ENCODE measurements at regions not wholly inside any gene's neighbourhood (a gene's known extent, or its start where the extent isn't known, plus 50 kb on each side); places are given as distances from the start of the nearest gene placed in this dataset.

DNA sequence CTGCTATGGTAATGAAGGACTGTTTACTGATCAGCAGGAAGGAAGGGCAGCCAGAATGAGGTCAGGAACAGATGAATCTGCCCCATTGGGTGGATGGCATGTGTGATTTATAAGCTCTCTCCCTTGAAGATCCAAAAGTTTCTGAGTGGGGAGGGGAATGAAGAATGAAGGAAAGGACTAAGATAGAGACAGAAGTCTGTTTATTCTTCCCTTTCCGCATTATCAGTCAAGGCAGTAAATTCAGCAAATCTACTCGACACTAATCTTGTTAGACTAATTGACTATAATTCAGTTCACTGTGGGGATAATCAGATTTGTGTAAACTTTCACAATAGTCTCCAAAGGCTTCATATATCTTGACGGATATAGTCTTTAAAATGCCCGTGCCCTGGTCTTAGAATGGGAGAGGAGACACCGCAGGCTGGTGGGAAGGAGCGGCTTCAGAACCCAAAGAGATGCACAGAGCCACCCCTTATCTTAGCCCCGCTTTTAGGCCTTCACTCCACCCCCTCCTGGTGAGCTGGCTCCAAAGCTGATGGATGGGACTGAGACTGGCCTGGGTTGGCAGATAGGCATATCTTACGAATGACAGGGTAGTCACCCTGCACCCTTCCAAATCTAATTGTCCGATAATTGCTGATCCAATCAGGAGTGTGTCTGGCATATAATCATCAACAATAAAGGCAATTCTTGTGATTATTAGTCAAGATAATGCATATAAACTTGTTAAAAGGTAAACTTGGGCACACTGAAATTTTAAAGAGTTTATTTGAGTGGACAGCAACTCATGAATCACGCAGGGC, 76.0 kb upstream of the PPM1J start:
- TF ChIP-seq, protein P1, sequence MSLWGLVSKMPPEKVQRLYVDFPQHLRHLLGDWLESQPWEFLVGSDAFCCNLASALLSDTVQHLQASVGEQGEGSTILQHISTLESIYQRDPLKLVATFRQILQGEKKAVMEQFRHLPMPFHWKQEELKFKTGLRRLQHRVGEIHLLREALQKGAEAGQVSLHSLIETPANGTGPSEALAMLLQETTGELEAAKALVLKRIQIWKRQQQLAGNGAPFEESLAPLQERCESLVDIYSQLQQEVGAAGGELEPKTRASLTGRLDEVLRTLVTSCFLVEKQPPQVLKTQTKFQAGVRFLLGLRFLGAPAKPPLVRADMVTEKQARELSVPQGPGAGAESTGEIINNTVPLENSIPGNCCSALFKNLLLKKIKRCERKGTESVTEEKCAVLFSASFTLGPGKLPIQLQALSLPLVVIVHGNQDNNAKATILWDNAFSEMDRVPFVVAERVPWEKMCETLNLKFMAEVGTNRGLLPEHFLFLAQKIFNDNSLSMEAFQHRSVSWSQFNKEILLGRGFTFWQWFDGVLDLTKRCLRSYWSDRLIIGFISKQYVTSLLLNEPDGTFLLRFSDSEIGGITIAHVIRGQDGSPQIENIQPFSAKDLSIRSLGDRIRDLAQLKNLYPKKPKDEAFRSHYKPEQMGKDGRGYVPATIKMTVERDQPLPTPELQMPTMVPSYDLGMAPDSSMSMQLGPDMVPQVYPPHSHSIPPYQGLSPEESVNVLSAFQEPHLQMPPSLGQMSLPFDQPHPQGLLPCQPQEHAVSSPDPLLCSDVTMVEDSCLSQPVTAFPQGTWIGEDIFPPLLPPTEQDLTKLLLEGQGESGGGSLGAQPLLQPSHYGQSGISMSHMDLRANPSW (CRISPR knock-in tag; conservative IDR thresholded peaks at IDR 0.05; ENCODE audit: low read depth): no peak
- TF ChIP-seq, protein P2, sequence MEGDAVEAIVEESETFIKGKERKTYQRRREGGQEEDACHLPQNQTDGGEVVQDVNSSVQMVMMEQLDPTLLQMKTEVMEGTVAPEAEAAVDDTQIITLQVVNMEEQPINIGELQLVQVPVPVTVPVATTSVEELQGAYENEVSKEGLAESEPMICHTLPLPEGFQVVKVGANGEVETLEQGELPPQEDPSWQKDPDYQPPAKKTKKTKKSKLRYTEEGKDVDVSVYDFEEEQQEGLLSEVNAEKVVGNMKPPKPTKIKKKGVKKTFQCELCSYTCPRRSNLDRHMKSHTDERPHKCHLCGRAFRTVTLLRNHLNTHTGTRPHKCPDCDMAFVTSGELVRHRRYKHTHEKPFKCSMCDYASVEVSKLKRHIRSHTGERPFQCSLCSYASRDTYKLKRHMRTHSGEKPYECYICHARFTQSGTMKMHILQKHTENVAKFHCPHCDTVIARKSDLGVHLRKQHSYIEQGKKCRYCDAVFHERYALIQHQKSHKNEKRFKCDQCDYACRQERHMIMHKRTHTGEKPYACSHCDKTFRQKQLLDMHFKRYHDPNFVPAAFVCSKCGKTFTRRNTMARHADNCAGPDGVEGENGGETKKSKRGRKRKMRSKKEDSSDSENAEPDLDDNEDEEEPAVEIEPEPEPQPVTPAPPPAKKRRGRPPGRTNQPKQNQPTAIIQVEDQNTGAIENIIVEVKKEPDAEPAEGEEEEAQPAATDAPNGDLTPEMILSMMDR (IDR thresholded peaks at IDR 0.05): no peak
- TF ChIP-seq, protein P3, sequence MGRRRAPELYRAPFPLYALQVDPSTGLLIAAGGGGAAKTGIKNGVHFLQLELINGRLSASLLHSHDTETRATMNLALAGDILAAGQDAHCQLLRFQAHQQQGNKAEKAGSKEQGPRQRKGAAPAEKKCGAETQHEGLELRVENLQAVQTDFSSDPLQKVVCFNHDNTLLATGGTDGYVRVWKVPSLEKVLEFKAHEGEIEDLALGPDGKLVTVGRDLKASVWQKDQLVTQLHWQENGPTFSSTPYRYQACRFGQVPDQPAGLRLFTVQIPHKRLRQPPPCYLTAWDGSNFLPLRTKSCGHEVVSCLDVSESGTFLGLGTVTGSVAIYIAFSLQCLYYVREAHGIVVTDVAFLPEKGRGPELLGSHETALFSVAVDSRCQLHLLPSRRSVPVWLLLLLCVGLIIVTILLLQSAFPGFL (CRISPR knock-in tag; IDR thresholded peaks at IDR 0.05; ENCODE audit: borderline replicate concordance): no peak
- no peak for TF ChIP-seq CREB1 (CRISPR knock-in tag; IDR thresholded peaks at IDR 0.05)
- TF ChIP-seq ZBTB21 (CRISPR knock-in tag; IDR thresholded peaks at IDR 0.05; ENCODE audit: borderline replicate concordance): no peak

Measured in WTC11 (cell line).